H1 (cell line): ENCODE measurements at regions not wholly inside any gene's neighbourhood (a gene's known extent, or its start where the extent isn't known, plus 50 kb on each side); places are given as distances from the start of the nearest gene placed in this dataset.

Experiments
- CTCF ChIA-PET: fragments of 300-600 bp; sonication (Branson Sonifier 250); formaldehyde crosslinking; loops from one replicate; lab custom pipeline; 2021; ENCODE audit not compliant: partially characterized antibody; lab: Charles Lee
- POLR2A ChIA-PET: fragments of 300-600 bp; sonication (Branson Sonifier 250); formaldehyde crosslinking; loops from one replicate; lab custom pipeline; 2021; ENCODE audit warnings: inconsistent platforms; ENCODE audit not compliant: partially characterized antibody; lab: Charles Lee
- DNase-seq, 2 experiments: peaks; one replicate each; pipeline versions ENCODE4 v3.0.0 to v3.0.0-alpha.2; 2010 to 2022; ENCODE audit warnings: low spot score in 2 of 2, low read depth in 1 of 2, mixed read lengths in 1 of 2
- FAIRE-seq: peaks from 2 replicates; lab custom pipeline; 2011; peaks lifted over from hg19 to GRCh38; lab: Jason Lieb, UNC
- H2AFZ ChIP-seq: 2 replicates; pipeline ENCODE4 v1.8.1; 2012; ENCODE audit warnings: low read length, inconsistent platforms
- H2AK5ac ChIP-seq: 2 replicates; pipeline ENCODE4 v1.6.1; 2013; ENCODE audit warnings: low read depth, low read length
- H2BK120ac ChIP-seq: replicated peaks from 2 replicates; pipeline ENCODE3; 2013; ENCODE audit warnings: low read depth, low read length, inconsistent platforms
- H2BK12ac ChIP-seq: 2 replicates; pipeline ENCODE4 v1.6.1; 2013; ENCODE audit warnings: low read depth, low read length
- H2BK15ac ChIP-seq: 2 replicates; pipeline ENCODE4 v1.6.1; 2013; ENCODE audit warnings: low read length
- H2BK20ac ChIP-seq: 2 replicates; pipeline ENCODE4 v1.6.1; 2013; ENCODE audit warnings: low read length
- H2BK5ac ChIP-seq: 2 replicates; pipeline ENCODE4 v1.6.1; 2013; ENCODE audit warnings: low read depth, low read length
- H3K14ac ChIP-seq: 2 replicates; pipeline ENCODE4 v1.6.1; 2013; ENCODE audit warnings: inconsistent platforms; ENCODE audit not compliant: insufficient read length
- H3K18ac ChIP-seq: 2 replicates; pipeline ENCODE4 v1.6.1; 2013; ENCODE audit warnings: low read length; ENCODE audit errors: extremely low read depth
- H3K23ac ChIP-seq: 2 replicates; pipeline ENCODE4 v1.6.1; 2013; ENCODE audit warnings: inconsistent platforms; ENCODE audit not compliant: insufficient read length
- H3K23me2 ChIP-seq: 2 replicates; pipeline ENCODE4 v1.6.1; 2013; ENCODE audit warnings: low read depth, low read length
- H3K27ac ChIP-seq: 2 replicates; pipeline ENCODE4 v1.6.1; 2011; ENCODE audit warnings: low read depth, low read length, inconsistent platforms
- H3K27me3 ChIP-seq, 4 experiments: replicated peaks in 1 of 4; 1 replicate in 1 of 4; 2 replicates in 3 of 4; pipeline versions ENCODE4 v1.6.1 to v1.8.1; 2011 to 2013; ENCODE audit warnings: low read length in 3 of 4, mild to moderate bottlenecking in 3 of 4, inconsistent platforms in 2 of 4, mixed read lengths in 2 of 4, moderate library complexity in 1 of 4; ENCODE audit not compliant: control insufficient read depth in 3 of 4, insufficient read depth in 3 of 4; ENCODE audit errors: extremely low read depth in 1 of 4
- H3K36me3 ChIP-seq, 4 experiments: 2 replicates each; pipeline versions ENCODE4 v1.6.1 to v1.8.1; 2011 to 2013; ENCODE audit warnings: mild to moderate bottlenecking in 4 of 4, low read length in 3 of 4, moderate library complexity in 2 of 4, control low read depth in 1 of 4, inconsistent platforms in 1 of 4; ENCODE audit not compliant: insufficient read depth in 4 of 4, control insufficient read depth in 2 of 4
- H3K4ac ChIP-seq: replicated peaks from 2 replicates; pipeline ENCODE3; 2013; ENCODE audit warnings: low read length, low read depth, mixed read lengths, inconsistent platforms; ENCODE audit not compliant: insufficient read length
- H3K4me1 ChIP-seq, 4 experiments: replicated peaks in 1 of 4; 1 replicate in 1 of 4; 2 replicates in 3 of 4; pipeline versions ENCODE4 v1.6.1 to v1.8.1; 2011 to 2013; ENCODE audit warnings: low read length in 3 of 4, inconsistent platforms in 2 of 4, mixed read lengths in 1 of 4; ENCODE audit not compliant: insufficient read depth in 4 of 4, control insufficient read depth in 3 of 4
- H3K4me2 ChIP-seq, 2 experiments: 2 replicates each; pipeline versions ENCODE4 v1.6.1 to v1.8.1; 2011 to 2013; ENCODE audit warnings: low read depth in 2 of 2, low read length in 2 of 2, control low read depth in 1 of 2, inconsistent platforms in 1 of 2, mild to moderate bottlenecking in 1 of 2; ENCODE audit not compliant: insufficient read depth in 1 of 2
- H3K4me3 ChIP-seq, 4 experiments: fragments of 200-600, 300-600 bp in 1 of 4; sonication (generic), shearing (Covaris generic), sonication (Bioruptor Twin) in 1 of 4; 2 replicates each; pipeline versions ENCODE4 v1.5.1 to v1.8.1; 2011 to 2016; ENCODE audit warnings: low read length in 4 of 4, low read depth in 3 of 4, control low read depth in 2 of 4, inconsistent platforms in 2 of 4, mild to moderate bottlenecking in 2 of 4, mixed read lengths in 1 of 4, moderate library complexity in 1 of 4; ENCODE audit not compliant: insufficient read depth in 2 of 4; ENCODE audit errors: extremely low read depth in 1 of 4
- H3K56ac ChIP-seq: replicated peaks from 2 replicates; pipeline ENCODE3; 2013; ENCODE audit warnings: low read depth, mild to moderate bottlenecking, mixed read lengths, low read length, inconsistent platforms; ENCODE audit not compliant: insufficient read length
- H3K79me1 ChIP-seq: 2 replicates; pipeline ENCODE4 v1.6.1; 2013; ENCODE audit warnings: low read depth, low read length, control low read depth
- H3K79me2 ChIP-seq, 2 experiments: 2 replicates each; pipeline versions ENCODE4 v1.6.1 to v1.8.1; 2012 to 2013; ENCODE audit warnings: low read length in 2 of 2, mild to moderate bottlenecking in 2 of 2, inconsistent platforms in 1 of 2; ENCODE audit not compliant: insufficient read depth in 2 of 2, control insufficient read depth in 1 of 2
- H3K9ac ChIP-seq, 4 experiments: replicated peaks in 1 of 4; 1 replicate in 1 of 4; 2 replicates in 3 of 4; pipeline versions ENCODE4 v1.6.1 to v1.8.1; 2011 to 2013; ENCODE audit warnings: low read depth in 3 of 4, low read length in 3 of 4, control low read depth in 2 of 4, mild to moderate bottlenecking in 2 of 4, moderate library complexity in 2 of 4, inconsistent platforms in 1 of 4; ENCODE audit errors: extremely low read depth in 1 of 4
- H3K9me3 ChIP-seq, 2 experiments: 2 replicates each; pipeline versions ENCODE4 v1.6.1 to v1.8.1; 2012 to 2013; ENCODE audit warnings: mild to moderate bottlenecking in 2 of 2, moderate library complexity in 2 of 2, control low read depth in 1 of 2, inconsistent platforms in 1 of 2, low read depth in 1 of 2, low read length in 1 of 2, mixed read lengths in 1 of 2; ENCODE audit not compliant: insufficient read depth in 2 of 2
- H4K20me1 ChIP-seq, 2 experiments: replicated peaks in 1 of 2; 2 replicates each; pipeline versions ENCODE3 to v1.8.1; 2011 to 2013; ENCODE audit warnings: inconsistent platforms in 2 of 2, low read length in 2 of 2, mild to moderate bottlenecking in 1 of 2; ENCODE audit not compliant: insufficient read depth in 2 of 2, control insufficient read depth in 1 of 2
- H4K5ac ChIP-seq: 2 replicates; pipeline ENCODE4 v1.6.1; 2013; ENCODE audit warnings: low read length, low read depth, mixed read lengths, inconsistent platforms; ENCODE audit not compliant: insufficient read length
- H4K8ac ChIP-seq: 2 replicates; pipeline ENCODE4 v1.8.0; 2013; ENCODE audit warnings: mild to moderate bottlenecking, moderate library complexity, low read length, inconsistent platforms; ENCODE audit not compliant: insufficient read depth; ENCODE audit errors: extremely low read depth
- H4K91ac ChIP-seq: replicated peaks from 2 replicates; pipeline ENCODE3; 2013; ENCODE audit warnings: low read length, mixed read lengths, inconsistent platforms; ENCODE audit not compliant: insufficient read length
- SP4 ChIP-seq: IDR thresholded peaks from 2 replicates; pipeline ENCODE4 v1.6.1; 2012; ENCODE audit warnings: low read length, inconsistent platforms
- WGBS, 2 experiments: shearing (Covaris generic) in 1 of 2; methylation state at CpG; one replicate each; pipeline versions ENCODE4 v1.1.6 to v1.1.7; 2013 to 2015; ENCODE audit warnings: low lambda C conversion rate in 2 of 2, mixed read lengths in 2 of 2, inconsistent platforms in 1 of 2, low coverage in 1 of 2, missing lambda C conversion rate in 1 of 2; ENCODE audit not compliant: insufficient replicate concordance in 2 of 2, insufficient coverage in 1 of 2, insufficient read length in 1 of 2; ENCODE audit errors: extremely low coverage in 1 of 2, missing lambda C conversion rate in 1 of 2; 5-methylcytosine and 5-hydroxymethylcytosine counted together

GRCh38 chr14:87615047-87615446 is 377.9 kb downstream of the GALC start:
- no peak overlapping the region for H2BK12ac ChIP-seq
- H3K27ac ChIP-seq: no peak overlapping the region
- ChIA-PET POLR2A (no interaction called here), CTCF (interaction anchor here (0.9 to 2.0 kb wide), 11 partner anchors 12 to 733 kb away, joined by 3 to 14 read pairs (median 3); no protein-coding TSS in a partner anchor)
- DNase-seq (no peak), FAIRE-seq (no peak)
- no peak overlapping the region for H3K14ac ChIP-seq
- H3K18ac ChIP-seq: no peak overlapping the region
- no peak overlapping the region for H3K9ac ChIP-seq
- no peak overlapping the region for H3K4me2 ChIP-seq
- H3K4me3 ChIP-seq: no peak overlapping the region
- H3K23ac ChIP-seq: no peak overlapping the region
- no peaks in the 10 kb centered on the region for H3K79me1 ChIP-seq
- H2BK120ac ChIP-seq: no peak overlapping the region
- no peaks in the 10 kb centered on the region for H4K20me1 ChIP-seq
- no peak overlapping the region for H2AK5ac ChIP-seq
- H4K5ac ChIP-seq: no peak overlapping the region
- no peak overlapping the region for H2BK5ac ChIP-seq
- H3K56ac ChIP-seq: no peak overlapping the region
- no peak overlapping the region for H2AFZ ChIP-seq
- H3K36me3 ChIP-seq: no peaks in the 10 kb centered on the region
- H2BK20ac ChIP-seq: no peak overlapping the region
- no peaks in the 10 kb centered on the region for H3K79me2 ChIP-seq
- H4K8ac ChIP-seq: no peak overlapping the region
- no peak overlapping the region for H2BK15ac ChIP-seq
- H3K23me2 ChIP-seq: no peaks in the 10 kb centered on the region
- H3K4ac ChIP-seq: no peak overlapping the region
- WGBS, 2 experiments: 89% methylated on average over 3 of the region's 3 CpGs; no CpG with 5 or more reads in 1 of the 2 experiments
- peaks cover 0 to 1% (median 0%) of the 10 kb centered on the region in 4 experiments; a peak in 1 of 7 replicates for H3K27me3 ChIP-seq
- no peak overlapping the region for H4K91ac ChIP-seq
- H3K4me1 ChIP-seq: no peaks in the 10 kb centered on the region
- H3K9me3 ChIP-seq: 0 out of 4 replicates have a peak, but pooled peaks cover 0 to 3% of the 10 kb centered on the region in 2 experiments
- TF ChIP-seq SP4: no peak
